ENCODE measurements at regions not wholly inside any gene's neighbourhood (a gene's known extent, or its start where the extent isn't known, plus 50 kb on each side); places are given as distances from the start of the nearest gene placed in this dataset.
A peak's percentile ranks its signal among the peaks of the same experiment; 100 is the strongest.

DNA sequence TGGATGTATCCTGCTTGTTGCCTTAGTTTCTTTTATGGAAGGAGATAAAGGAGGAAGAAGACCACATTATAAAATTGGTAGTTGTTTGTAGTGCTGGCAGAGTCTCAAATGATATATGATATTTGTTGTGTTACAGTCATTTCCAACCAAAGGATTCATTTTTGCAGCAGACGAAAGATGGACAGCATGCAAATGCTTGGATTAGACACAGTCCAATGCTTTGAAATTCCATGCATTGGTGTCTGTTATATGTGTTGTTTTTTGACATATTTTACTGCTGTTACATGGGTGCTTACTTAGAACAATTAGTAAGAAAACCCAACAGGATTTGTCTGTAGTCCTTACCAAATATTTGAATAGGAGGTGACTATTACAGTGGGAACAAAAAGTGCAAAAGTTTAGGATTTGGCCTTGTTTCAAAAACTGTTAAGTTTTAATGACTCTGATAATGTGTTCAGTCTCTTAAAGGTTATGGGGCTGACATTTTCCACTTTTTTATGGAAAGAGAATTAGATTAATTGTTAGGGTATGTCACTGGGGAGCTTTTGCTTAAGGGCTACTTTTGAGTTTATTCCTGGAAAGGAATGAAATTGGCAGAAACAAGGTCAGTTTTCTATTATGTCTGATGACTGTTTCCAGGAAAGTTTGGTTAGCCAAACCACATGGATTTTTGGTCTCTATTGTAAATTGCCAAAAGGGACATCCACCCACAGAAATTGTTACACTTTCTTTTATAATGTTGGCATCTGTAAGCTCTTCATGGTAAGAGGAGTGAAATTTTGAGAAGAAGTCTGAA lies 229.4 kb upstream of the MMADHC start:
- no peak overlapping the region for H2BK15ac ChIP-seq (ENCODE audit: low read depth, low read length)
- peak overlapping the region; percentile 45 for H2BK20ac ChIP-seq (ENCODE audit: low read depth, low read length, poor library complexity, severe bottlenecking)
- Mint-ChIP-seq H3K36me3 (ENCODE audit: insufficient read depth in 1 of 3, low read depth in 3 of 3) (peaks cover 0 to 3% (median 0%) of the 10 kb centered on the region in 3 experiments; a peak in 1 of 7 replicates), H3K27me3 (ENCODE audit: low read depth) (no peaks in the 10 kb centered on the region; the same call in 1 of the 2 replicates), H3K27ac (no peak overlapping the region), H3K9me3 (no peaks in the 10 kb centered on the region; a peak in 1 of 5 replicates), H3K4me1 (peaks cover 6% of the 10 kb centered on the region in 2 experiments), H3K4me3 (no peak overlapping the region)
- no peak overlapping the region for H3K4me2 ChIP-seq (ENCODE audit: insufficient read depth, insufficient read length, low read length)
- no CpG with 5 or more reads among the region's 1 CpG for WGBS (ENCODE audit: extremely low coverage, insufficient read length, low lambda C conversion rate)
- no peak overlapping the region for H3K14ac ChIP-seq (ENCODE audit: insufficient read depth, low read length)
- no peak overlapping the region for H3K4ac ChIP-seq (ENCODE audit: low read depth, low read length)
- H4K5ac ChIP-seq (ENCODE audit: insufficient read length, low read depth, low read length): no peak overlapping the region
- H2BK12ac ChIP-seq (ENCODE audit: insufficient read length, low read depth, low read length): no peak overlapping the region
- H3K27me3 ChIP-seq (ENCODE audit: insufficient read depth, low read length): no peaks in the 10 kb centered on the region
- no peak overlapping the region for H4K91ac ChIP-seq (ENCODE audit: insufficient read length, low read depth, low read length)
- no peak overlapping the region for H3K27ac ChIP-seq (ENCODE audit: insufficient read length, low read depth, low read length)
- H2AFZ ChIP-seq (ENCODE audit: low read length): no peak overlapping the region
- no peak overlapping the region for H3K18ac ChIP-seq (ENCODE audit: insufficient read length, low read depth, low read length)
- no peaks in the 10 kb centered on the region for H3K9me3 ChIP-seq (ENCODE audit: control insufficient read depth, low read depth, low read length)
- no peak overlapping the region for H3K56ac ChIP-seq (ENCODE audit: insufficient read length, low read depth, low read length)
- H3K23me2 ChIP-seq (ENCODE audit: insufficient read length, low read depth, low read length, poor library complexity, severe bottlenecking): no peaks in the 10 kb centered on the region
- no peaks in the 10 kb centered on the region for H4K20me1 ChIP-seq (ENCODE audit: control insufficient read depth, insufficient read depth, insufficient read length)
- H2AK5ac ChIP-seq (ENCODE audit: insufficient read length, low read length): no peak overlapping the region
- TF ChIP-seq, protein P1, sequence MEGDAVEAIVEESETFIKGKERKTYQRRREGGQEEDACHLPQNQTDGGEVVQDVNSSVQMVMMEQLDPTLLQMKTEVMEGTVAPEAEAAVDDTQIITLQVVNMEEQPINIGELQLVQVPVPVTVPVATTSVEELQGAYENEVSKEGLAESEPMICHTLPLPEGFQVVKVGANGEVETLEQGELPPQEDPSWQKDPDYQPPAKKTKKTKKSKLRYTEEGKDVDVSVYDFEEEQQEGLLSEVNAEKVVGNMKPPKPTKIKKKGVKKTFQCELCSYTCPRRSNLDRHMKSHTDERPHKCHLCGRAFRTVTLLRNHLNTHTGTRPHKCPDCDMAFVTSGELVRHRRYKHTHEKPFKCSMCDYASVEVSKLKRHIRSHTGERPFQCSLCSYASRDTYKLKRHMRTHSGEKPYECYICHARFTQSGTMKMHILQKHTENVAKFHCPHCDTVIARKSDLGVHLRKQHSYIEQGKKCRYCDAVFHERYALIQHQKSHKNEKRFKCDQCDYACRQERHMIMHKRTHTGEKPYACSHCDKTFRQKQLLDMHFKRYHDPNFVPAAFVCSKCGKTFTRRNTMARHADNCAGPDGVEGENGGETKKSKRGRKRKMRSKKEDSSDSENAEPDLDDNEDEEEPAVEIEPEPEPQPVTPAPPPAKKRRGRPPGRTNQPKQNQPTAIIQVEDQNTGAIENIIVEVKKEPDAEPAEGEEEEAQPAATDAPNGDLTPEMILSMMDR (conservative IDR thresholded peaks at IDR 0.05): no peak
- H3K9ac ChIP-seq (ENCODE audit: extremely low read depth, insufficient read length, low read length): no peak overlapping the region
- no peaks in the 10 kb centered on the region for H3K79me2 ChIP-seq (ENCODE audit: insufficient read depth, low read length)
- H3K4me1 ChIP-seq (ENCODE audit: insufficient read depth, low read length): no peaks in the 10 kb centered on the region
- H3T11ph ChIP-seq (ENCODE audit: low read length): no peak overlapping the region
- no peak for DNase-seq
- H3K23ac ChIP-seq (ENCODE audit: insufficient read length, low read depth, low read length): no peak overlapping the region
- no peak overlapping the region for H2BK5ac ChIP-seq (ENCODE audit: insufficient read length, low read length)
- no peak overlapping the region for H2BK120ac ChIP-seq (ENCODE audit: low read depth, low read length, poor library complexity, severe bottlenecking)
- no peak overlapping the region for H4K8ac ChIP-seq (replicated peaks; ENCODE audit: insufficient read length, low read depth, low read length)
- no peaks in the 10 kb centered on the region for H3K79me1 ChIP-seq (ENCODE audit: insufficient read depth, low read depth, low read length, poor library complexity, severe bottlenecking)
